ENCODE measurements at regions not wholly inside any gene's neighbourhood (a gene's known extent, or its start where the extent isn't known, plus 50 kb on each side); places are given as distances from the start of the nearest gene placed in this dataset.

DNA sequence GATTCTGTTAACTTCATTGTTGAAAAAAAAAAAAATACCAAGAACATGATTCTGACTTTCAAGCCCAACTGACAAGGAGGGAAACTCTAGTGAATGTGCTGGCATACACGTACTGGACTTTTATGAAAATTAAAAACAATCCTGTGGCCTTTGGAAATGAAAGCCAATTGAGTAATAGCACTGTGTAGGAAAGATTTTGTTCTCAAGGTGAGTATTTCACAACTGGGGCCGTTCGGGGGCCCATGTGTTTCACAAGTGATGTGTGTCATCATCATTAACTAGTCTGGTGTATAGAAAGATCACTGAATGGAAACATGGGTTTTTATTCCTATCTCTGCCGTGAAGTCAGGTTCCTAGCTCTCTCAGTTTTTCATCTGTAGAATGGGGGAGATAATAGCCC, 605.0 kb upstream of the CLINT1 start (continued):
- TF ChIP-seq PRDM10 (CRISPR knock-in tag; IDR thresholded peaks at IDR 0.05; ENCODE audit: low read depth) (no peak), ZNF232 (CRISPR knock-in tag; IDR thresholded peaks at IDR 0.05; ENCODE audit: borderline replicate concordance) (no peak), ZSCAN25 (CRISPR knock-in tag; IDR thresholded peaks at IDR 0.05) (no peak), ZNF709 (CRISPR knock-in tag; IDR thresholded peaks at IDR 0.05) (no peak), KDM5B (CRISPR knock-in tag; IDR thresholded peaks at IDR 0.05; ENCODE audit: borderline replicate concordance) (no peak), ZNF552 (CRISPR knock-in tag; IDR thresholded peaks at IDR 0.05; ENCODE audit: borderline replicate concordance) (no peak), FOXC1 (CRISPR knock-in tag; IDR thresholded peaks at IDR 0.05; ENCODE audit: borderline replicate concordance) (no peak), HMG20A (CRISPR knock-in tag; IDR thresholded peaks at IDR 0.05; ENCODE audit: borderline replicate concordance) (peak; percentile 81), ZZZ3 (CRISPR knock-in tag; IDR thresholded peaks at IDR 0.05; ENCODE audit: borderline replicate concordance) (no peak), ZNF547 (CRISPR knock-in tag; IDR thresholded peaks at IDR 0.05) (no peak), ATAD3A (CRISPR knock-in tag; IDR thresholded peaks at IDR 0.05) (no peak), ZNF75D (CRISPR knock-in tag; IDR thresholded peaks at IDR 0.05; ENCODE audit: borderline replicate concordance) (no peak), ZNF614 (CRISPR knock-in tag; IDR thresholded peaks at IDR 0.05; ENCODE audit: borderline replicate concordance) (no peak), ZNF382 (CRISPR knock-in tag; IDR thresholded peaks at IDR 0.05; ENCODE audit: borderline replicate concordance) (no peak), DR1 (CRISPR knock-in tag; IDR thresholded peaks at IDR 0.05) (no peak), HOXA5 (CRISPR knock-in tag; IDR thresholded peaks at IDR 0.05) (no peak), TP53 (CRISPR knock-in tag; conservative IDR thresholded peaks at IDR 0.05) (no peak), TOPORS (CRISPR knock-in tag; IDR thresholded peaks at IDR 0.05) (no peak)
- TF ChIP-seq, protein P1, sequence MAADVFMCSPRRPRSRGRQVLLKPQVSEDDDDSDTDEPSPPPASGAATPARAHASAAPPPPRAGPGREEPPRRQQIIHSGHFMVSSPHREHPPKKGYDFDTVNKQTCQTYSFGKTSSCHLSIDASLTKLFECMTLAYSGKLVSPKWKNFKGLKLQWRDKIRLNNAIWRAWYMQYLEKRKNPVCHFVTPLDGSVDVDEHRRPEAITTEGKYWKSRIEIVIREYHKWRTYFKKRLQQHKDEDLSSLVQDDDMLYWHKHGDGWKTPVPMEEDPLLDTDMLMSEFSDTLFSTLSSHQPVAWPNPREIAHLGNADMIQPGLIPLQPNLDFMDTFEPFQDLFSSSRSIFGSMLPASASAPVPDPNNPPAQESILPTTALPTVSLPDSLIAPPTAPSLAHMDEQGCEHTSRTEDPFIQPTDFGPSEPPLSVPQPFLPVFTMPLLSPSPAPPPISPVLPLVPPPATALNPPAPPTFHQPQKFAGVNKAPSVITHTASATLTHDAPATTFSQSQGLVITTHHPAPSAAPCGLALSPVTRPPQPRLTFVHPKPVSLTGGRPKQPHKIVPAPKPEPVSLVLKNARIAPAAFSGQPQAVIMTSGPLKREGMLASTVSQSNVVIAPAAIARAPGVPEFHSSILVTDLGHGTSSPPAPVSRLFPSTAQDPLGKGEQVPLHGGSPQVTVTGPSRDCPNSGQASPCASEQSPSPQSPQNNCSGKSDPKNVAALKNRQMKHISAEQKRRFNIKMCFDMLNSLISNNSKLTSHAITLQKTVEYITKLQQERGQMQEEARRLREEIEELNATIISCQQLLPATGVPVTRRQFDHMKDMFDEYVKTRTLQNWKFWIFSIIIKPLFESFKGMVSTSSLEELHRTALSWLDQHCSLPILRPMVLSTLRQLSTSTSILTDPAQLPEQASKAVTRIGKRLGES (CRISPR knock-in tag; IDR thresholded peaks at IDR 0.05; ENCODE audit: borderline replicate concordance): no peak
- TF ChIP-seq, protein P2, sequence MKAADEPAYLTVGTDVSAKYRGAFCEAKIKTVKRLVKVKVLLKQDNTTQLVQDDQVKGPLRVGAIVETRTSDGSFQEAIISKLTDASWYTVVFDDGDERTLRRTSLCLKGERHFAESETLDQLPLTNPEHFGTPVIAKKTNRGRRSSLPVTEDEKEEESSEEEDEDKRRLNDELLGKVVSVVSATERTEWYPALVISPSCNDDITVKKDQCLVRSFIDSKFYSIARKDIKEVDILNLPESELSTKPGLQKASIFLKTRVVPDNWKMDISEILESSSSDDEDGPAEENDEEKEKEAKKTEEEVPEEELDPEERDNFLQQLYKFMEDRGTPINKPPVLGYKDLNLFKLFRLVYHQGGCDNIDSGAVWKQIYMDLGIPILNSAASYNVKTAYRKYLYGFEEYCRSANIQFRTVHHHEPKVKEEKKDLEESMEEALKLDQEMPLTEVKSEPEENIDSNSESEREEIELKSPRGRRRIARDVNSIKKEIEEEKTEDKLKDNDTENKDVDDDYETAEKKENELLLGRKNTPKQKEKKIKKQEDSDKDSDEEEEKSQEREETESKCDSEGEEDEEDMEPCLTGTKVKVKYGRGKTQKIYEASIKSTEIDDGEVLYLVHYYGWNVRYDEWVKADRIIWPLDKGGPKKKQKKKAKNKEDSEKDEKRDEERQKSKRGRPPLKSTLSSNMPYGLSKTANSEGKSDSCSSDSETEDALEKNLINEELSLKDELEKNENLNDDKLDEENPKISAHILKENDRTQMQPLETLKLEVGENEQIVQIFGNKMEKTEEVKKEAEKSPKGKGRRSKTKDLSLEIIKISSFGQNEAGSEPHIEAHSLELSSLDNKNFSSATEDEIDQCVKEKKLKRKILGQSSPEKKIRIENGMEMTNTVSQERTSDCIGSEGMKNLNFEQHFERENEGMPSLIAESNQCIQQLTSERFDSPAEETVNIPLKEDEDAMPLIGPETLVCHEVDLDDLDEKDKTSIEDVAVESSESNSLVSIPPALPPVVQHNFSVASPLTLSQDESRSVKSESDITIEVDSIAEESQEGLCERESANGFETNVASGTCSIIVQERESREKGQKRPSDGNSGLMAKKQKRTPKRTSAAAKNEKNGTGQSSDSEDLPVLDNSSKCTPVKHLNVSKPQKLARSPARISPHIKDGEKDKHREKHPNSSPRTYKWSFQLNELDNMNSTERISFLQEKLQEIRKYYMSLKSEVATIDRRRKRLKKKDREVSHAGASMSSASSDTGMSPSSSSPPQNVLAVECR (CRISPR knock-in tag; IDR thresholded peaks at IDR 0.05; ENCODE audit: borderline replicate concordance): no peak
